Skeletal muscle satellite cell (primary cell): ENCODE measurements at regions not wholly inside any gene's neighbourhood (a gene's known extent, or its start where the extent isn't known, plus 50 kb on each side); places are given as distances from the start of the nearest gene placed in this dataset.

ENCODE experiments used
- H3K27me3 ChIP-seq: 2 replicates; pipeline ENCODE4 v1.7.0; 2013; ENCODE audit warnings: low read length; ENCODE audit not compliant: control insufficient read depth, insufficient read depth
- H3K36me3 ChIP-seq: 2 replicates; pipeline ENCODE4 v1.7.0; 2013; ENCODE audit warnings: mild to moderate bottlenecking, control low read depth, low read length; ENCODE audit not compliant: insufficient read depth
- H3K4me1 ChIP-seq: 2 replicates; pipeline ENCODE4 v1.7.0; 2013; ENCODE audit warnings: low read length; ENCODE audit not compliant: control insufficient read depth, insufficient read depth
- H3K4me2 ChIP-seq: 2 replicates; pipeline ENCODE4 v1.7.0; 2013; ENCODE audit warnings: mild to moderate bottlenecking, low read length
- H3K4me3 ChIP-seq: 2 replicates; pipeline ENCODE4 v1.7.0; 2013; ENCODE audit warnings: low read length
- H3K9ac ChIP-seq: 2 replicates; pipeline ENCODE4 v1.7.0; 2013; ENCODE audit warnings: mild to moderate bottlenecking, low read depth, low read length, moderate library complexity
- H3K9me3 ChIP-seq: replicated peaks from 2 replicates; pipeline ENCODE4 v1.7.0; 2013; ENCODE audit warnings: mild to moderate bottlenecking, control low read depth, low read length

- no peaks in the 10 kb centered on the region for H3K4me1 ChIP-seq
- no peaks in the 10 kb centered on the region for H3K27me3 ChIP-seq
- no peak overlapping the region for H3K4me3 ChIP-seq
- no peak overlapping the region for H3K4me2 ChIP-seq
- no peak overlapping the region for H3K9ac ChIP-seq
- no peaks in the 10 kb centered on the region for H3K9me3 ChIP-seq
- no peaks in the 10 kb centered on the region for H3K36me3 ChIP-seq
Observed at GRCh38 chr9:8188723-8189407, 389.3 kb upstream of the DMAC1 start.

- Histone ChIP-seq H3K27me3 (no peaks in the 10 kb centered on the region), H3K4me2 (no peak overlapping the region), H3K9ac (no peak overlapping the region), H3K9me3 (no peaks in the 10 kb centered on the region), H3K4me3 (no peak overlapping the region), H3K4me1 (no peaks in the 10 kb centered on the region), H3K36me3 (no peaks in the 10 kb centered on the region)
Observed at GRCh38 chr9:8186560-8186959, 387.0 kb upstream of the DMAC1 start.

DNA sequence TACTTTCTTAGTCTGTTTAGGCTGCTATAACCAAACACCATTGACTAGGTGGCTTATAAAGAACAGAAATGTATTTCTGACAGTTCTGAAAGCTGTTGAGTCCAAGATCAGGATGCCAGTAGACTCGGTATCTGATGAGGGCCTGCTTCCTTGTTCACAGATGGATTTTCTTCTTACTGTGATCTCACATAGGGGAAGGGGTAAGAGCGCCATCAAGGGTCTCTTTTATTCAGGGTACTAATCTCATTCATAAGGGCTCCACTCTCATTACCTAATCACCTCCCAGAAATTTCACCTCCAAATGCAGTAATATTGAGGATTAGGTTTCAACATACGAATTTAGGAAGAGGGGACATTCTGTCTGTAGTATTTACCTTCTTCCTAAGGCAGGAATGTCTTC, 384.0 kb upstream of the DMAC1 start:
- H3K4me1 ChIP-seq, result no peaks in the 10 kb centered on the region
- H3K4me3 ChIP-seq, result no peak overlapping the region

GRCh38 chr9:8179381-8180053, 379.9 kb upstream of the DMAC1 start:
- H3K36me3 ChIP-seq, result no peaks in the 10 kb centered on the region
- H3K27me3 ChIP-seq, result no peaks in the 10 kb centered on the region
- H3K4me2 ChIP-seq, result no peak overlapping the region
- no peak overlapping the region for H3K4me3 ChIP-seq
- no peaks in the 10 kb centered on the region for H3K4me1 ChIP-seq
- no peak overlapping the region for H3K9ac ChIP-seq
- H3K9me3 ChIP-seq, result no peaks in the 10 kb centered on the region

More for the DNA sequence above, 384.0 kb upstream of the DMAC1 start:
- Histone ChIP-seq H3K4me2 (no peak overlapping the region), H3K27me3 (no peaks in the 10 kb centered on the region), H3K9me3 (no peaks in the 10 kb centered on the region), H3K36me3 (no peaks in the 10 kb centered on the region), H3K9ac (no peak overlapping the region)

DNA sequence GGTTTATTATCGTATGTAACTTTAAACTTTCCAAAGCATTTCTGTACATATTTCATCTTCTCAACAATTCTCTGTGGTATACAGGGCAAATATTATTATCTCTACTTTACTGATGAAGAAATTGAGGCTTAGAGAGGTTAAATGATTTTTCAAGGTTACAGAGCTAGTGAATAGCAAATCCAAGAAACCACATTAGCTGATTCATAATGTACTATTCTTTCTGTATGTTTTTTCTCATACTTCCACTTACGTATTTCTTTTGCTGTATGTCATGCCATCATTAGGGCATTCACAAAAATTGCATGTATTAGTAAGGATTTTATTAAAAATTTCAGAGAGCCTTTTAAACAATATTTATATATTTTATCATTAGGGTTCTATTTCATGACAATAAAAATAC, 372.4 kb upstream of the DMAC1 start:
- Histone ChIP-seq H3K9me3 (no peaks in the 10 kb centered on the region), H3K36me3 (no peaks in the 10 kb centered on the region)

DNA sequence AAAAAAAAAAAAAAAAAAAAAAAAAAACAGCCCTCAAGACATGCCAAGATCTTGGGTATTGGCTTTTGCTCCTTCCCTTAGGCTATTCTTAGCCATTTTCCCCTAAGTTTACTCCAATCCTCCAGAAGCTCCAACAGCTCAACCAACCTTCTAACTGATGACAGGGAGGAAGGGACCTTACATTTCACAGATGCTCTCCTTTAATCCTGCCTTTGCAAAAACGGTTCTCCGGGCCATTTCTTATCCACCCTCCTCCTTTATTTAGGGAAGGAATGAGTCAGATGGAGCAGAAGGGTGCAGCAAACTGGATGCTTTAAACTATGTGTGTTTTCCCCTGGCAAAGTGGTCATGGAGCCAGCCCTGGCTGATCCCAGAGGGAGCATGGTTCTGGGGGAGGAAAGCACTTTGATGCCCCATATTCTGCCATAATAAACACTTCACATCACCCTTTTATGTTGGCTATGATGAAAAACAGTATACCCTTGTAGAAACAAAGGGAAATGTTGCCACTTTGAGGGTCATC, 369.4 kb upstream of the DMAC1 start:
- Histone ChIP-seq H3K36me3 (no peaks in the 10 kb centered on the region), H3K9ac (no peak overlapping the region), H3K27me3 (no peaks in the 10 kb centered on the region), H3K9me3 (no peaks in the 10 kb centered on the region), H3K4me1 (no peaks in the 10 kb centered on the region), H3K4me2 (no peak overlapping the region), H3K4me3 (no peak overlapping the region)

More for the DNA sequence above, 372.4 kb upstream of the DMAC1 start:
- Histone ChIP-seq H3K4me1 (no peaks in the 10 kb centered on the region), H3K4me3 (no peak overlapping the region), H3K27me3 (no peaks in the 10 kb centered on the region), H3K9ac (no peak overlapping the region), H3K4me2 (no peak overlapping the region)

DNA sequence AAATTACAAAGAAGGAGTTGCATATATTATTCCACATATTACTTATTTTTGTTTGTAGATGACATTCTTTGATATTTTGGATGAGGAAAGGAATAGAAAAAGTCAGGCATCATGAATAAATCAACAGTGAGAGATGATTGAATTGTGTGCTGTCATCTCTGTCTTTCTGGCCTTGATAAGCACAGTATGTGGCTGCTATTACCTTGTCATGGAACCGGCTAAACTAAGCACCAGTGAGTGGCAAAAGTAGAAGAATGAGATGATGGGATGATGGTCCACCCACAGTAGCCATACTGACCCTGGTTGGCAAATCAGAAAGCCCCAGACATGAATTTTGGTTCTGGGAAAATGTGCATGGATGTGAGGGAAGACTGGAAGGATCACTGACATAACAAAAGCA, 361.2 kb upstream of the DMAC1 start:
- H3K9me3 ChIP-seq, result no peaks in the 10 kb centered on the region
- no peaks in the 10 kb centered on the region for H3K4me1 ChIP-seq
- no peak overlapping the region for H3K4me2 ChIP-seq
- H3K27me3 ChIP-seq, result no peaks in the 10 kb centered on the region
- no peak overlapping the region for H3K9ac ChIP-seq
- no peak overlapping the region for H3K4me3 ChIP-seq
- H3K36me3 ChIP-seq, result no peaks in the 10 kb centered on the region

DNA sequence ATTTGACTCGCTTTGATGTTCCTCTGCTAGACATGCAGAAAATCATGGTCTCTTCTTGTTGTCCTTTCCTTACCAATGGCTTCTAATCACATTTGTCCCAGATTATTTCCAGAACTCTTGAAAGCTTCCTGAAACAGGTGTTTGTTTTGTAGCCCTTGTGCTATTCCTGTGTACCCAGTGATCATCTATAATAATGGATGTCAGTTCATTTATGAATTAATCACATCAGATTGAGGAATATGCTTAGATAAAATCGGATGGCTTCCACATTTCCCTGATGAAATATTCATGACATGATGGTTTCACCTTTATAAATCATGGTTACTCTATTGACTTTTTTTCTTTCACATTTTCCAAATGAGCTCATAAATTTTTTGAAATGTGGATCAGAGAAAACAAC, 359.0 kb upstream of the DMAC1 start:
- Histone ChIP-seq H3K4me2 (no peak overlapping the region), H3K4me1 (no peaks in the 10 kb centered on the region), H3K4me3 (no peak overlapping the region), H3K27me3 (no peaks in the 10 kb centered on the region), H3K9me3 (no peaks in the 10 kb centered on the region), H3K36me3 (no peaks in the 10 kb centered on the region), H3K9ac (no peak overlapping the region)

DNA sequence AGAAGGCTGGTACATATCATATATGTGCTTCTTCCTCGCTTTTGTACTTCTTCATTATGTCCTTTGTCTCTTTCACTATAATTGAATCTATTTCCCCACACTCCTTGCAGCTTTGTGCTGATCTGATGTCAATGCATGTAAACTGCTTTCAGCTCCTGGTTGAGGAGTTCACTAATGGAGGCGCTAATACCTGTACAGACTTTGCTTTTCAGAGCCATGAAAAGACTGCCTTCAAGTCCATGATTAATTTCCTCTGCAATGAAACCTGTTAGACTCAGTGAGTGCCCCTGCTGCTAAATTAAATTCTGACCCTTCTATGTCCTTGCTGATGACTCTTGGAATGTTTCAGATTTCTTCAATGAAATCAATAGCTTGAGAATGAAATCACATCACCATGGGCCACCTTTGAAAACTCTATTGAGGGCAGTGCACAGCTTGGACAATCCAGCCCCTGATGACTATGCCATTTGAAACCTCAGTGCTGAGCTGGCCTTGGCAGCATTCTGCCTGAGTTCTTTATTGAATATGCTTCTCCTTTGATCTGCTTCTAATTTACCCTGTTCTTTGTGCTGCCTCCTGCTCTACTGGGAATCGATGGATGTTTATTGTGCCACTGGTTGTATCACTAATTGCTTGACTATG, 358.2 kb upstream of the DMAC1 start:
- Histone ChIP-seq H3K9ac (no peak overlapping the region), H3K27me3 (no peaks in the 10 kb centered on the region), H3K36me3 (no peaks in the 10 kb centered on the region), H3K9me3 (no peaks in the 10 kb centered on the region), H3K4me1 (no peaks in the 10 kb centered on the region), H3K4me2 (no peak overlapping the region), H3K4me3 (no peak overlapping the region)

DNA sequence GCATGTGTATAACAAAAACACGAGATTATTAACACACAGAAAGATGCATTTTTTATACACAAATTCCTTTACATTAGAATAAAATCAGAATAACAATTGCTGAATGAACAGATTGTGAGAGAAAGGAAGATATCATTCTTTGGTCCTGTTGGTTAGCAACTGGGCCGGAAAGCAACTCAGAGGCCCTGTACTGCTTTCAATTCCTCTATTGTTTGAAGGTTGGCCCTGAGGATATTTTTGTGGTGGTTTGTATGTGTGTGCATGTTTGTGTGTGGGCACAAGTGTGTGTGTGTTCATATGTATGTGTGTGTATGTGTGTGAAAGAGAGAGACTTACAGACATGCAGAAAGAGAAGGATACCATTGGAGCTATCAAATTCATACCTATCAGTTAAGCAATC, 356.8 kb upstream of the DMAC1 start:
- no peaks in the 10 kb centered on the region for H3K36me3 ChIP-seq
- no peaks in the 10 kb centered on the region for H3K4me1 ChIP-seq
- no peak overlapping the region for H3K4me3 ChIP-seq
- H3K4me2 ChIP-seq, result no peak overlapping the region
- no peaks in the 10 kb centered on the region for H3K9me3 ChIP-seq
- no peaks in the 10 kb centered on the region for H3K27me3 ChIP-seq
- no peak overlapping the region for H3K9ac ChIP-seq

- H3K27me3 ChIP-seq, result no peaks in the 10 kb centered on the region
- H3K4me1 ChIP-seq, result no peaks in the 10 kb centered on the region
- H3K9me3 ChIP-seq, result no peaks in the 10 kb centered on the region
- H3K4me3 ChIP-seq, result no peak overlapping the region
- H3K36me3 ChIP-seq, result no peaks in the 10 kb centered on the region
- no peak overlapping the region for H3K4me2 ChIP-seq
- no peak overlapping the region for H3K9ac ChIP-seq
Observed at GRCh38 chr9:8155706-8156105, 356.1 kb upstream of the DMAC1 start.
